Neuronal stem cell (in vitro differentiated cells): ENCODE measurements at regions not wholly inside any gene's neighbourhood (a gene's known extent, or its start where the extent isn't known, plus 50 kb on each side); places are given as distances from the start of the nearest gene placed in this dataset.

ENCODE experiments used
- DNase-seq: peaks from one replicate; pipeline ENCODE4 v3.0.0-alpha.2; 2013; ENCODE audit warnings: low spot score
- H2AFZ ChIP-seq: one replicate; pipeline ENCODE4 v1.6.1; 2013; ENCODE audit warnings: mild to moderate bottlenecking, low read length, inconsistent platforms
- H2AK5ac ChIP-seq: 2 replicates; pipeline ENCODE4 v1.6.1; 2013; ENCODE audit warnings: low read depth, mild to moderate bottlenecking, inconsistent platforms, low read length, moderate library complexity, mixed read lengths
- H2BK120ac ChIP-seq: 2 replicates; pipeline ENCODE4 v1.6.1; 2013; ENCODE audit warnings: low read depth, mild to moderate bottlenecking, inconsistent platforms, low read length, moderate library complexity, mixed read lengths
- H2BK12ac ChIP-seq: one replicate; pipeline ENCODE4 v1.6.1; 2013; ENCODE audit warnings: low read length, inconsistent platforms
- H2BK15ac ChIP-seq: 2 replicates; pipeline ENCODE4 v1.6.1; 2013; ENCODE audit warnings: mild to moderate bottlenecking, low read length, inconsistent platforms, mixed read lengths
- H2BK5ac ChIP-seq: one replicate; pipeline ENCODE4 v1.6.1; 2013; ENCODE audit warnings: inconsistent platforms, mild to moderate bottlenecking, low read length, moderate library complexity
- H3K14ac ChIP-seq: one replicate; pipeline ENCODE4 v1.6.1; 2013; ENCODE audit warnings: low read length, inconsistent platforms
- H3K18ac ChIP-seq: 2 replicates; pipeline ENCODE4 v1.6.1; 2013; ENCODE audit warnings: low read length, inconsistent platforms
- H3K23ac ChIP-seq: 2 replicates; pipeline ENCODE4 v1.6.1; 2013; ENCODE audit warnings: low read depth, mild to moderate bottlenecking, mixed read lengths, low read length, inconsistent platforms; ENCODE audit not compliant: poor library complexity
- H3K27ac ChIP-seq: replicated peaks from 3 replicates; pipeline ENCODE4 v1.5.1; 2013; ENCODE audit warnings: low read length, inconsistent platforms
- H3K27me3 ChIP-seq, 3 experiments: 2 replicates each; pipeline ENCODE4 v1.6.1; 2013; ENCODE audit warnings: low read length in 3 of 3, mild to moderate bottlenecking in 2 of 3, inconsistent platforms in 1 of 3, low read depth in 1 of 3, mixed read lengths in 1 of 3, moderate library complexity in 1 of 3; ENCODE audit not compliant: control insufficient read depth in 3 of 3, insufficient read depth in 3 of 3
- H3K36me3 ChIP-seq, 2 donors: replicated peaks in 1 of 2; 2 replicates each; pipeline ENCODE4 v1.6.1; 2013; ENCODE audit warnings: low read length in 2 of 2; ENCODE audit not compliant: control insufficient read depth in 2 of 2, insufficient read depth in 2 of 2
- H3K4ac ChIP-seq: 2 replicates; pipeline ENCODE4 v1.6.1; 2013; ENCODE audit warnings: inconsistent platforms, mild to moderate bottlenecking, low read length, moderate library complexity
- H3K4me1 ChIP-seq, 2 donors: 1 replicate in 1 of 2; 2 replicates in 1 of 2; pipeline ENCODE4 v1.6.1; 2013; ENCODE audit warnings: low read length in 2 of 2, low read depth in 1 of 2; ENCODE audit not compliant: control insufficient read depth in 2 of 2, insufficient read depth in 1 of 2
- H3K4me2 ChIP-seq: one replicate; pipeline ENCODE4 v1.6.1; 2013; ENCODE audit warnings: mild to moderate bottlenecking, low read length, inconsistent platforms; ENCODE audit not compliant: insufficient read depth, poor library complexity, severe bottlenecking
- H3K4me3 ChIP-seq, 2 donors: 2 replicates each; pipeline ENCODE4 v1.5.1; 2013; ENCODE audit warnings: low read length in 2 of 2, mild to moderate bottlenecking in 2 of 2, inconsistent platforms in 1 of 2, moderate library complexity in 1 of 2
- H3K79me1 ChIP-seq: one replicate; pipeline ENCODE4 v1.6.1; 2013; ENCODE audit warnings: low read depth, mild to moderate bottlenecking, inconsistent platforms, low read length, moderate library complexity
- H3K9ac ChIP-seq: one replicate; pipeline ENCODE4 v1.6.1; 2013; ENCODE audit warnings: mild to moderate bottlenecking, low read depth, low read length, inconsistent platforms; ENCODE audit not compliant: poor library complexity
- H3K9me3 ChIP-seq, 2 donors: replicated peaks in 1 of 2; 2 replicates each; pipeline versions ENCODE3 to v1.6.1; 2013; ENCODE audit warnings: low read length in 2 of 2, mild to moderate bottlenecking in 2 of 2, inconsistent platforms in 1 of 2, low read depth in 1 of 2, mixed read lengths in 1 of 2, moderate library complexity in 1 of 2; ENCODE audit not compliant: control insufficient read depth in 2 of 2, insufficient read depth in 1 of 2
- H4K8ac ChIP-seq: one replicate; pipeline ENCODE4 v1.6.1; 2013; ENCODE audit warnings: low read depth, mild to moderate bottlenecking, inconsistent platforms, low read length, moderate library complexity
- H4K91ac ChIP-seq: one replicate; pipeline ENCODE4 v1.6.1; 2013; ENCODE audit warnings: low read length, low read depth, mild to moderate bottlenecking, inconsistent platforms; ENCODE audit not compliant: poor library complexity
- WGBS, 2 donors: extraction: QIAGEN DNeasy Blood & Tissue Kit; methylation state at CpG; one replicate each; pipeline ENCODE4 v1.1.7; 2013; ENCODE audit warnings: missing lambda C conversion rate in 2 of 2, mixed read lengths in 1 of 2; ENCODE audit not compliant: insufficient read length in 2 of 2, insufficient replicate concordance in 1 of 2; ENCODE audit errors: extremely low coverage in 2 of 2; 5-methylcytosine and 5-hydroxymethylcytosine counted together

GRCh38 chr17:73968680-73969079 lies 234.8 kb upstream of the RPL38 start:
- Histone ChIP-seq H3K79me1 (no peaks in the 10 kb centered on the region), H3K4me2 (no peak overlapping the region), H3K4me1 (no peaks in the 10 kb centered on the region), H2BK120ac (no peak overlapping the region), H3K4me3 (no peak overlapping the region), H3K23ac (no peak overlapping the region), H3K36me3 (no peaks in the 10 kb centered on the region), H3K4ac (no peak overlapping the region), H2AFZ (no peak overlapping the region), H3K14ac (no peak overlapping the region), H4K8ac (no peak overlapping the region), H3K18ac (peak overlapping the region; percentile 29), H3K9me3 (no peaks in the 10 kb centered on the region), H4K91ac (no peak overlapping the region), H2AK5ac (no peak overlapping the region), H3K27ac (no peak overlapping the region), H2BK12ac (no peak overlapping the region), H3K9ac (no peak overlapping the region), H2BK15ac (no peak overlapping the region), H2BK5ac (no peak overlapping the region), H3K27me3 (no peaks in the 10 kb centered on the region)
- WGBS, 2 donors = no CpG with 5 or more reads among the region's 3 CpGs
- DNase-seq = no peak

GRCh38 chr17:73969956-73970355 lies 233.5 kb upstream of the RPL38 start:
- H2BK12ac ChIP-seq = no peak overlapping the region
- H2AK5ac ChIP-seq = no peak overlapping the region
- H3K18ac ChIP-seq = no peak overlapping the region
- no peak for DNase-seq
- no peaks in the 10 kb centered on the region for H3K36me3 ChIP-seq
- no peak overlapping the region for H3K9ac ChIP-seq
- no peak overlapping the region for H3K14ac ChIP-seq
- H3K27me3 ChIP-seq = no peaks in the 10 kb centered on the region
- H3K4ac ChIP-seq = no peak overlapping the region
- H3K4me2 ChIP-seq = no peak overlapping the region
- H2BK120ac ChIP-seq = no peak overlapping the region
- H4K91ac ChIP-seq = no peak overlapping the region
- H3K4me1 ChIP-seq = peaks cover 0 to 4% of the 10 kb centered on the region in 2 donors
- H2BK15ac ChIP-seq = no peak overlapping the region
- H3K4me3 ChIP-seq = no peak overlapping the region
- no CpG with 5 or more reads among the region's 7 CpGs for WGBS, 2 donors
- H3K27ac ChIP-seq = no peak overlapping the region
- no peaks in the 10 kb centered on the region for H3K9me3 ChIP-seq
- H2AFZ ChIP-seq = no peak overlapping the region
- H3K23ac ChIP-seq = no peak overlapping the region
- H4K8ac ChIP-seq = no peak overlapping the region
- no peak overlapping the region for H2BK5ac ChIP-seq
- H3K79me1 ChIP-seq = no peaks in the 10 kb centered on the region

DNA sequence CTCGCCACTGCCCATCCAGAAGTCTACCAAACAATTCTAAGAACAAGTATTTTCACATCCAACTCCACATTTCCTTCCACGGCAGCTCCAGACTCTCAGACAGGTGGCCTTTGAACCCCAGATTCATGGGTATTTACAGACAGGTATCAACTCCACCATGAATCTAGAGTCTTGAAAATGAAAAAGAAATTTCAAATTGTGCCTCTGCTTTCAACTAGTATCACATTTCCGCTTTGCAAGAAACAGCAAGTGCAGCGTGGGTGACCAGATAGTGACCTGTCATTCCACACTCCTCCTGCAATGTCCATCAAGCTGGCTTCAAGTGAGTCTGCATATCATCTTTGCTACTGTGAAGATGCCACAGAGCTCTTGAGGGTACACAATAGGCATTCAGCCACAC lies 232.4 kb upstream of the RPL38 start:
- Histone ChIP-seq H2AK5ac (no peak overlapping the region), H4K91ac (no peak overlapping the region), H3K4me2 (no peak overlapping the region), H2BK120ac (no peak overlapping the region), H3K23ac (no peak overlapping the region), H3K4me3 (no peak overlapping the region), H2BK15ac (no peak overlapping the region), H3K4ac (no peak overlapping the region), H3K9ac (no peak overlapping the region), H3K18ac (no peak overlapping the region), H2BK12ac (no peak overlapping the region), H3K79me1 (no peaks in the 10 kb centered on the region), H3K9me3 (no peaks in the 10 kb centered on the region), H3K4me1 (peaks cover 0 to 4% of the 10 kb centered on the region in 2 donors), H3K27ac (no peak overlapping the region), H3K14ac (no peak overlapping the region), H3K36me3 (no peaks in the 10 kb centered on the region), H2AFZ (no peak overlapping the region), H4K8ac (no peak overlapping the region), H3K27me3 (no peaks in the 10 kb centered on the region), H2BK5ac (no peak overlapping the region)
- WGBS, 2 donors = no CpG with 5 or more reads among the region's 4 CpGs
- no peak for DNase-seq

DNA sequence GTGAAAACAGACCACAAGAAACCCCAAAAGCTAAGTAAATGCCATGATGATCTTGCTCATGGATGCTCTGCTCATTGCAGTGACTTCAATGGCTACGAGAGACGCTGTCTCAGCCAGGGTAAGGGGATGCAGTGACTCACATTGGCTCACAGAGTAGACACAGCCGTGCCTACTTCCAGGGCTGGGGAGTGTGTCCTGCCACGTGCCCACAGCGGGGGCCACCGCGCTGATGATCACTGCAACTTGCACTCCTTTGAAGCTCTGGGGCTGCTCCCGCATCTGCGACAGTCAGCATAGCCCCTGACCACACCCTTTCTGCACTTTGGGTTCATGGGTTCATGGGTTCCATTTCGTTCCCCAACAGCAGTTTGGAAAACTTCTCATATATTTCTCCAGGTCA lies 231.4 kb upstream of the RPL38 start:
- Histone ChIP-seq H3K4ac (no peak overlapping the region), H3K79me1 (no peaks in the 10 kb centered on the region), H2BK15ac (no peak overlapping the region), H3K23ac (no peak overlapping the region), H3K36me3 (no peaks in the 10 kb centered on the region), H2BK5ac (no peak overlapping the region), H2AK5ac (no peak overlapping the region), H3K4me3 (no peak overlapping the region), H4K8ac (no peak overlapping the region), H2BK120ac (no peak overlapping the region), H3K9me3 (no peaks in the 10 kb centered on the region), H3K4me2 (no peak overlapping the region), H4K91ac (no peak overlapping the region), H3K27ac (no peak overlapping the region), H3K27me3 (peaks cover 0 to 5% (median 0%) of the 10 kb centered on the region in 3 experiments), H3K18ac (peak overlapping the region; percentile 1), H3K14ac (no peak overlapping the region), H3K9ac (no peak overlapping the region), H2AFZ (no peak overlapping the region), H3K4me1 (peaks cover 0 to 4% of the 10 kb centered on the region in 2 donors), H2BK12ac (no peak overlapping the region)
- no peak for DNase-seq
- WGBS, 2 donors = no CpG with 5 or more reads among the region's 10 CpGs
